Lung (tissue), 11 donors: ENCODE measurements at regions not wholly inside any gene's neighbourhood (a gene's known extent, or its start where the extent isn't known, plus 50 kb on each side); places are given as distances from the start of the nearest gene placed in this dataset.
"Not testable (repeated sequence)": the region's sequence is repeated elsewhere in the genome, so short reads cannot be mapped to it uniquely, and the experiment has no call there.

Source experiments
- ATAC-seq: fragments of 200-7000 bp; cut with Tn5 transposase; one replicate; pipeline ENCODE4 v1.9.1; 2020; ENCODE audit warnings: moderate number of reproducible peaks; ENCODE audit not compliant: insufficient read depth, low FRiP score
- DNase-seq, 3 donors: peaks; one replicate each; pipeline ENCODE4 v3.0.0-alpha.2; 2013 to 2017
- H3K27ac ChIP-seq, 2 donors: one replicate each; pipeline ENCODE4 v1.5.1; 2013; ENCODE audit warnings: mild to moderate bottlenecking in 2 of 2, moderate library complexity in 2 of 2, control low read depth in 1 of 2, inconsistent platforms in 1 of 2, low read depth in 1 of 2, low read length in 1 of 2
- H3K27me3 ChIP-seq, 3 donors: one replicate each; pipeline ENCODE4 v1.5.1; 2013; ENCODE audit warnings: low read length in 2 of 3; ENCODE audit not compliant: control insufficient read depth in 3 of 3, insufficient read depth in 3 of 3
- H3K36me3 ChIP-seq, 4 donors: one replicate each; pipeline ENCODE4 v1.5.1; 2013; ENCODE audit warnings: low read length in 4 of 4, mild to moderate bottlenecking in 1 of 4, moderate library complexity in 1 of 4; ENCODE audit not compliant: control insufficient read depth in 4 of 4, insufficient read depth in 4 of 4
- H3K4me1 ChIP-seq, 5 donors: one replicate each; pipeline ENCODE4 v1.5.1; 2013; ENCODE audit warnings: low read length in 5 of 5, mild to moderate bottlenecking in 2 of 5, moderate library complexity in 1 of 5; ENCODE audit not compliant: control insufficient read depth in 5 of 5, insufficient read depth in 5 of 5
- H3K4me3 ChIP-seq: one replicate; pipeline ENCODE4 v1.5.1; 2013; ENCODE audit warnings: mild to moderate bottlenecking, control low read depth, moderate library complexity
- H3K9ac ChIP-seq, 2 donors: one replicate each; pipeline ENCODE4 v1.5.1; 2013; ENCODE audit warnings: low read length in 2 of 2, control low read depth in 1 of 2; ENCODE audit not compliant: insufficient read depth in 1 of 2
- H3K9me3 ChIP-seq, 4 donors: one replicate each; pipeline ENCODE4 v1.5.1; 2013; ENCODE audit warnings: low read length in 3 of 4, mild to moderate bottlenecking in 1 of 4, moderate library complexity in 1 of 4; ENCODE audit not compliant: control insufficient read depth in 4 of 4, insufficient read depth in 3 of 4
- CTCF ChIP-seq: IDR thresholded peaks from 2 replicates; pipeline ENCODE4 v1.5.1; 2012; ENCODE audit warnings: mild to moderate bottlenecking; ENCODE audit errors: control extremely low read depth, extremely low read depth
- WGBS, 2 donors: extraction: QIAGEN DNeasy Blood & Tissue Kit; methylation state at CpG; one replicate each; pipeline ENCODE4 v1.1.7; 2013; 5-methylcytosine and 5-hydroxymethylcytosine counted together
- donor health status: control.
- donor health status: control.
- donor health status: Bipolar disorder and iron deficiency.
- donor health status: healthy.
- donor health status: DM: yes; HTN: yes; CAD: no.

- ATAC-seq (no peak), DNase-seq (no peak)
- no peaks in the 10 kb centered on the region for H3K27me3 ChIP-seq
- H3K27ac ChIP-seq, result no peak overlapping the region
- no peaks in the 10 kb centered on the region for H3K4me1 ChIP-seq
- WGBS, 2 donors, result 24 to 29% methylated on average over 2 of the region's 2 CpGs
- H3K36me3 ChIP-seq, result no peaks in the 10 kb centered on the region
- no peak overlapping the region for H3K9ac ChIP-seq
- TF ChIP-seq CTCF, result no peak
- peaks cover 0 to 5% (median 3%) of the 10 kb centered on the region in 4 donors for H3K9me3 ChIP-seq
- no peak overlapping the region for H3K4me3 ChIP-seq
These were observed 260.7 kb upstream of the PRKCQ start for GRCh38 chr10:6840766-6841165.

- 83 to 84% methylated on average over 5 of the region's 5 CpGs for WGBS, 2 donors
- H3K9me3 ChIP-seq, result peaks cover 0 to 5% (median 3%) of the 10 kb centered on the region in 4 donors
- H3K4me1 ChIP-seq, result no peaks in the 10 kb centered on the region
- H3K4me3 ChIP-seq, result no peak overlapping the region
- TF ChIP-seq CTCF, result no peak
- no peaks in the 10 kb centered on the region for H3K36me3 ChIP-seq
- H3K9ac ChIP-seq, result no peak overlapping the region
- H3K27ac ChIP-seq, result no peak overlapping the region
- ATAC-seq, result no peak
- no peaks in the 10 kb centered on the region for H3K27me3 ChIP-seq
- no peak for DNase-seq
These were observed 260.2 kb upstream of the PRKCQ start for GRCh38 chr10:6840201-6840691.

GRCh38 chr10:6838118-6838517, 258.0 kb upstream of the PRKCQ start:
- Histone ChIP-seq H3K9me3 (peaks cover 0 to 5% (median 2%) of the 10 kb centered on the region in 4 donors), H3K27ac (no peak overlapping the region), H3K9ac (no peak overlapping the region), H3K36me3 (no peaks in the 10 kb centered on the region), H3K27me3 (no peaks in the 10 kb centered on the region), H3K4me1 (no peaks in the 10 kb centered on the region), H3K4me3 (no peak overlapping the region)
- no peak for DNase-seq
- 76% methylated on average over 3 of the region's 3 CpGs for WGBS, 2 donors
- TF ChIP-seq CTCF, result no peak
- ATAC-seq, result no peak

GRCh38 chr10:6833458-6834011, 253.5 kb upstream of the PRKCQ start:
- Histone ChIP-seq H3K9me3 (no peaks in the 10 kb centered on the region), H3K27ac (no peak overlapping the region), H3K27me3 (no peaks in the 10 kb centered on the region), H3K36me3 (no peaks in the 10 kb centered on the region), H3K9ac (no peak overlapping the region), H3K4me3 (no peak overlapping the region), H3K4me1 (no peaks in the 10 kb centered on the region)
- ATAC-seq (no peak), DNase-seq (no peak)
- TF ChIP-seq CTCF, result no peak
- 40 to 66% methylated on average over 2 of the region's 2 CpGs for WGBS, 2 donors

- not testable (repeated sequence) for ATAC-seq, H3K4me3 ChIP-seq, H3K27me3 ChIP-seq, H3K9me3 ChIP-seq, H3K4me1 ChIP-seq, H3K36me3 ChIP-seq, H3K9ac ChIP-seq, H3K27ac ChIP-seq, DNase-seq
- WGBS, 2 donors, result 57 to 63% methylated on average over 4 of the region's 4 CpGs
These were observed 250.9 kb upstream of the PRKCQ start for GRCh38 chr10:6830981-6831380.
